ENCODE measurements at regions not wholly inside any gene's neighbourhood (a gene's known extent, or its start where the extent isn't known, plus 50 kb on each side); places are given as distances from the start of the nearest gene placed in this dataset.
"Not testable (repeated sequence)": the region's sequence is repeated elsewhere in the genome, so short reads cannot be mapped to it uniquely, and the experiment has no call there.

DNA sequence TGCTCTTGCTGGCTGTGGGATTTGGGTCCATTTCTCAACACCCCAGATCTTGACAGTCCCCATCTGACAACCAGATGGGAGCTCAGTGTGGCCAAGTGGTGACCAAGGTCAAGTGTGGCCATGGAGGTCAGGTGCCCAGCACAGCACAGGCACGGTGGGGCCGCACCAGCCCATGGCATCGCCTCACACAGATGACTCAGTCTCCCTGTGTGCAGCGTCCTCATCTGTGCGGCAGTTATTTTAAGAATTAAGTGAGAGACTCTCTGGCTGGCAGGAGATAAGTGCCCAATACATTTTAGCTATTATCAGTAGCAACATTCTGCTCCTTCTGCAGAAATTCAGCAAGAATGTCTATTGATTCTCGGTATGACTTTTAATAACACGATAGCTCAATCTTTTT, 167.2 kb downstream of the DDX1 start (continued):
- TF ChIP-seq ZNF317 (CRISPR knock-in tag; IDR thresholded peaks at IDR 0.05; ENCODE audit: borderline replicate concordance, low read depth) (no peak), FOXP1 (CRISPR knock-in tag; IDR thresholded peaks at IDR 0.05; ENCODE audit: borderline replicate concordance) (no peak), ZSCAN18 (CRISPR knock-in tag; IDR thresholded peaks at IDR 0.05) (no peak), TEAD4 (CRISPR knock-in tag; IDR thresholded peaks at IDR 0.05) (no peak), PREB (CRISPR knock-in tag; IDR thresholded peaks at IDR 0.05; ENCODE audit: borderline replicate concordance) (no peak)
- TF ChIP-seq, protein P1, sequence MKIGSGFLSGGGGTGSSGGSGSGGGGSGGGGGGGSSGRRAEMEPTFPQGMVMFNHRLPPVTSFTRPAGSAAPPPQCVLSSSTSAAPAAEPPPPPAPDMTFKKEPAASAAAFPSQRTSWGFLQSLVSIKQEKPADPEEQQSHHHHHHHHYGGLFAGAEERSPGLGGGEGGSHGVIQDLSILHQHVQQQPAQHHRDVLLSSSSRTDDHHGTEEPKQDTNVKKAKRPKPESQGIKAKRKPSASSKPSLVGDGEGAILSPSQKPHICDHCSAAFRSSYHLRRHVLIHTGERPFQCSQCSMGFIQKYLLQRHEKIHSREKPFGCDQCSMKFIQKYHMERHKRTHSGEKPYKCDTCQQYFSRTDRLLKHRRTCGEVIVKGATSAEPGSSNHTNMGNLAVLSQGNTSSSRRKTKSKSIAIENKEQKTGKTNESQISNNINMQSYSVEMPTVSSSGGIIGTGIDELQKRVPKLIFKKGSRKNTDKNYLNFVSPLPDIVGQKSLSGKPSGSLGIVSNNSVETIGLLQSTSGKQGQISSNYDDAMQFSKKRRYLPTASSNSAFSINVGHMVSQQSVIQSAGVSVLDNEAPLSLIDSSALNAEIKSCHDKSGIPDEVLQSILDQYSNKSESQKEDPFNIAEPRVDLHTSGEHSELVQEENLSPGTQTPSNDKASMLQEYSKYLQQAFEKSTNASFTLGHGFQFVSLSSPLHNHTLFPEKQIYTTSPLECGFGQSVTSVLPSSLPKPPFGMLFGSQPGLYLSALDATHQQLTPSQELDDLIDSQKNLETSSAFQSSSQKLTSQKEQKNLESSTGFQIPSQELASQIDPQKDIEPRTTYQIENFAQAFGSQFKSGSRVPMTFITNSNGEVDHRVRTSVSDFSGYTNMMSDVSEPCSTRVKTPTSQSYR (CRISPR knock-in tag; IDR thresholded peaks at IDR 0.05): no peak

- TF ChIP-seq NFYB (CRISPR knock-in tag; conservative IDR thresholded peaks at IDR 0.05; ENCODE audit: low read depth) (no peak), SP1 (CRISPR knock-in tag; conservative IDR thresholded peaks at IDR 0.05) (no peak)
- CTCF ChIA-PET: interaction anchor here (2.6 kb wide), 1 partner anchor 11 kb away, joined by 12 read pairs; no protein-coding TSS in a partner anchor
- Mint-ChIP-seq H3K27me3 (ENCODE audit: low read depth) (no peaks in the 10 kb centered on the region), H3K4me1 (peaks cover 14% of the 10 kb centered on the region), H3K27ac (no peak overlapping the region), H3K9me3 (peaks cover 16% of the 10 kb centered on the region), H3K4me3 (no peak overlapping the region), H3K36me3 (peaks cover 3% of the 10 kb centered on the region; the same call in 1 of the 2 replicates)
- POLR2A ChIA-PET: no interaction called here
- DNase-seq (ENCODE audit: low spot score) (no peak), ATAC-seq (no peak)
These were observed 167.7 kb downstream of the DDX1 start for GRCh38 chr2:15759385-15759784.

- POLR2A ChIA-PET; DNase-seq (ENCODE audit: low spot score); H3K36me3 Mint-ChIP-seq; H3K27me3 Mint-ChIP-seq (ENCODE audit: low read depth); H3K4me3 Mint-ChIP-seq; H3K27ac Mint-ChIP-seq; ATAC-seq: not testable (repeated sequence)
- CTCF ChIA-PET: interaction anchor here (2.6 kb wide), 1 partner anchor 11 kb away, joined by 12 read pairs; no protein-coding TSS in a partner anchor
- Mint-ChIP-seq H3K9me3 (peaks cover 16% of the 10 kb centered on the region), H3K4me1 (peaks cover 14% of the 10 kb centered on the region)
These were observed 168.1 kb downstream of the DDX1 start for GRCh38 chr2:15759791-15760190.

DNA sequence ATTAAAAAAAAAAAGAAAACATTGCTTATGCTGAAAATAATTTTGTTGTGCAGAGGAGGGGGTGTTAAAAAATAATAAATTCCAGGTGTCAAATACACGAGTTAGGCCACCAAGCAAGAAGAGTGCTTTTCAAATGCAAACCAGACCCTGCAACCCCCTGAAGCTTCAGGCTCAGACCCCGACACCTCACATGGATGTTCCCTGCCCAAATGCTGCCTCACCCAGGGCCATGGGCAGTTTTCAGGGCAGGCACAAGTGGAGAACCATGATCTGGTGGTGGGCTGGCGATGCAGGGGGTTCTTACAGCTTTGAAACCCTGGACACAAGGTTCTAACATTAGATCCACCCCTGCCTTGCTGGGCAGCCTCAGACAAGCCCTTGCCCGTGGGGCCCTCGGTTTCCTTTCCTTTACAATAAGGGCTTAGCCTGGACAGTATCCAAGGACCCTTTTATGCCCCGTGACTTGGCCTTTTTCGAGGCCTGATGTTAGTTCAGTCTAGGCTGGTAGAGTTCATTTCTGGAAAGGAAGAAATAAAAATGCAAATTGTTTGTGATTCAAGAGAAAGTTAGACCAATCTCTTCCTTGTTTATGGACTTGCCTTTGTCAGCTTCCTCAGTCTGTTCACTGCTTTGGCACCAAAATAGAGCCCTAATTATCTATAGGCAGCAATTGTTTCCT, 168.7 kb downstream of the DDX1 start:
- Mint-ChIP-seq H3K9me3 (peaks cover 13% of the 10 kb centered on the region), H3K36me3 (0 out of 2 replicates have a peak, but pooled peaks cover under 1% of the 10 kb centered on the region), H3K4me1 (peaks cover 14% of the 10 kb centered on the region), H3K4me3 (no peak overlapping the region), H3K27me3 (ENCODE audit: low read depth) (no peaks in the 10 kb centered on the region), H3K27ac (no peak overlapping the region)
- ChIA-PET CTCF (interaction anchor here (1.2 to 2.6 kb wide), 2 partner anchors 12 to 124 kb away, joined by 4 to 12 read pairs; no protein-coding TSS in a partner anchor), POLR2A (interaction anchor here (1.0 kb wide), 1 partner anchor 13 kb away, joined by 3 read pairs; no protein-coding TSS in a partner anchor)
- DNase-seq (ENCODE audit: low spot score): no peak
- no peak for ATAC-seq
- TF ChIP-seq PRRX2 (CRISPR knock-in tag; IDR thresholded peaks at IDR 0.05): no peak
- no peak for TF ChIP-seq FOXP1 (CRISPR knock-in tag; IDR thresholded peaks at IDR 0.05; ENCODE audit: borderline replicate concordance)
- TF ChIP-seq NFATC4 (CRISPR knock-in tag; IDR thresholded peaks at IDR 0.05): no peak
- no peak for TF ChIP-seq SMAD3 (CRISPR knock-in tag; IDR thresholded peaks at IDR 0.05; ENCODE audit: borderline replicate concordance)
- no peak for TF ChIP-seq IRF2 (CRISPR knock-in tag; IDR thresholded peaks at IDR 0.05; ENCODE audit: borderline replicate concordance, low read depth)
- no peak for TF ChIP-seq ZNF423 (CRISPR knock-in tag; IDR thresholded peaks at IDR 0.05)
- no peak for TF ChIP-seq MLX (CRISPR knock-in tag; IDR thresholded peaks at IDR 0.05)
- TF ChIP-seq AFF4 (CRISPR knock-in tag; IDR thresholded peaks at IDR 0.05; ENCODE audit: borderline replicate concordance): no peak
- no peak for TF ChIP-seq GRHL2 (CRISPR knock-in tag; IDR thresholded peaks at IDR 0.05; ENCODE audit: insufficient replicate concordance, severe bottlenecking)
- no peak for TF ChIP-seq CBFB (CRISPR knock-in tag; IDR thresholded peaks at IDR 0.05; ENCODE audit: low read depth)
